Neuronal stem cell (in vitro differentiated cells): ENCODE measurements at regions not wholly inside any gene's neighbourhood (a gene's known extent, or its start where the extent isn't known, plus 50 kb on each side); places are given as distances from the start of the nearest gene placed in this dataset.

Experiments
- DNase-seq: peaks from one replicate; pipeline ENCODE4 v3.0.0-alpha.2; 2013; ENCODE audit warnings: low spot score
- H2AFZ ChIP-seq: one replicate; pipeline ENCODE4 v1.6.1; 2013; ENCODE audit warnings: mild to moderate bottlenecking, low read length, inconsistent platforms
- H2AK5ac ChIP-seq: 2 replicates; pipeline ENCODE4 v1.6.1; 2013; ENCODE audit warnings: low read depth, mild to moderate bottlenecking, inconsistent platforms, low read length, moderate library complexity, mixed read lengths
- H2BK120ac ChIP-seq: 2 replicates; pipeline ENCODE4 v1.6.1; 2013; ENCODE audit warnings: low read depth, mild to moderate bottlenecking, inconsistent platforms, low read length, moderate library complexity, mixed read lengths
- H2BK12ac ChIP-seq: one replicate; pipeline ENCODE4 v1.6.1; 2013; ENCODE audit warnings: low read length, inconsistent platforms
- H2BK15ac ChIP-seq: 2 replicates; pipeline ENCODE4 v1.6.1; 2013; ENCODE audit warnings: mild to moderate bottlenecking, low read length, inconsistent platforms, mixed read lengths
- H2BK5ac ChIP-seq: one replicate; pipeline ENCODE4 v1.6.1; 2013; ENCODE audit warnings: inconsistent platforms, mild to moderate bottlenecking, low read length, moderate library complexity
- H3K14ac ChIP-seq: one replicate; pipeline ENCODE4 v1.6.1; 2013; ENCODE audit warnings: low read length, inconsistent platforms
- H3K18ac ChIP-seq: 2 replicates; pipeline ENCODE4 v1.6.1; 2013; ENCODE audit warnings: low read length, inconsistent platforms
- H3K23ac ChIP-seq: 2 replicates; pipeline ENCODE4 v1.6.1; 2013; ENCODE audit warnings: low read depth, mild to moderate bottlenecking, mixed read lengths, low read length, inconsistent platforms; ENCODE audit not compliant: poor library complexity
- H3K27ac ChIP-seq: replicated peaks from 3 replicates; pipeline ENCODE4 v1.5.1; 2013; ENCODE audit warnings: low read length, inconsistent platforms
- H3K27me3 ChIP-seq, 3 experiments: 2 replicates each; pipeline ENCODE4 v1.6.1; 2013; ENCODE audit warnings: low read length in 3 of 3, mild to moderate bottlenecking in 2 of 3, inconsistent platforms in 1 of 3, low read depth in 1 of 3, mixed read lengths in 1 of 3, moderate library complexity in 1 of 3; ENCODE audit not compliant: control insufficient read depth in 3 of 3, insufficient read depth in 3 of 3
- H3K36me3 ChIP-seq, 2 donors: replicated peaks in 1 of 2; 2 replicates each; pipeline ENCODE4 v1.6.1; 2013; ENCODE audit warnings: low read length in 2 of 2; ENCODE audit not compliant: control insufficient read depth in 2 of 2, insufficient read depth in 2 of 2
- H3K4ac ChIP-seq: 2 replicates; pipeline ENCODE4 v1.6.1; 2013; ENCODE audit warnings: inconsistent platforms, mild to moderate bottlenecking, low read length, moderate library complexity
- H3K4me1 ChIP-seq, 2 donors: 1 replicate in 1 of 2; 2 replicates in 1 of 2; pipeline ENCODE4 v1.6.1; 2013; ENCODE audit warnings: low read length in 2 of 2, low read depth in 1 of 2; ENCODE audit not compliant: control insufficient read depth in 2 of 2, insufficient read depth in 1 of 2
- H3K4me2 ChIP-seq: one replicate; pipeline ENCODE4 v1.6.1; 2013; ENCODE audit warnings: mild to moderate bottlenecking, low read length, inconsistent platforms; ENCODE audit not compliant: insufficient read depth, poor library complexity, severe bottlenecking
- H3K4me3 ChIP-seq, 2 donors: 2 replicates each; pipeline ENCODE4 v1.5.1; 2013; ENCODE audit warnings: low read length in 2 of 2, mild to moderate bottlenecking in 2 of 2, inconsistent platforms in 1 of 2, moderate library complexity in 1 of 2
- H3K79me1 ChIP-seq: one replicate; pipeline ENCODE4 v1.6.1; 2013; ENCODE audit warnings: low read depth, mild to moderate bottlenecking, inconsistent platforms, low read length, moderate library complexity
- H3K9ac ChIP-seq: one replicate; pipeline ENCODE4 v1.6.1; 2013; ENCODE audit warnings: mild to moderate bottlenecking, low read depth, low read length, inconsistent platforms; ENCODE audit not compliant: poor library complexity
- H3K9me3 ChIP-seq, 2 donors: replicated peaks in 1 of 2; 2 replicates each; pipeline versions ENCODE3 to v1.6.1; 2013; ENCODE audit warnings: low read length in 2 of 2, mild to moderate bottlenecking in 2 of 2, inconsistent platforms in 1 of 2, low read depth in 1 of 2, mixed read lengths in 1 of 2, moderate library complexity in 1 of 2; ENCODE audit not compliant: control insufficient read depth in 2 of 2, insufficient read depth in 1 of 2
- H4K8ac ChIP-seq: one replicate; pipeline ENCODE4 v1.6.1; 2013; ENCODE audit warnings: low read depth, mild to moderate bottlenecking, inconsistent platforms, low read length, moderate library complexity
- H4K91ac ChIP-seq: one replicate; pipeline ENCODE4 v1.6.1; 2013; ENCODE audit warnings: low read length, low read depth, mild to moderate bottlenecking, inconsistent platforms; ENCODE audit not compliant: poor library complexity
- whole genome bisulfite sequencing, 2 donors: extraction: QIAGEN DNeasy Blood & Tissue Kit; methylation state at CpG; one replicate each; pipeline ENCODE4 v1.1.7; 2013; ENCODE audit warnings: missing lambda C conversion rate in 2 of 2, mixed read lengths in 1 of 2; ENCODE audit not compliant: insufficient read length in 2 of 2, insufficient replicate concordance in 1 of 2; ENCODE audit errors: extremely low coverage in 2 of 2; 5-methylcytosine and 5-hydroxymethylcytosine counted together

- no peak overlapping the region for H2BK5ac ChIP-seq
- H3K18ac ChIP-seq = no peak overlapping the region
- H3K23ac ChIP-seq = no peak overlapping the region
- WGBS, 2 donors = 100% methylated on average over 1 of the region's 6 CpGs; no CpG with 5 or more reads in 1 of the 2 donors
- no peaks in the 10 kb centered on the region for H3K79me1 ChIP-seq
- no peak for DNase-seq
- H2BK12ac ChIP-seq = no peak overlapping the region
- H3K36me3 ChIP-seq = no peaks in the 10 kb centered on the region
- no peak overlapping the region for H4K91ac ChIP-seq
- no peak overlapping the region for H3K4me2 ChIP-seq
- H3K9me3 ChIP-seq = no peaks in the 10 kb centered on the region
- no peak overlapping the region for H3K14ac ChIP-seq
- no peak overlapping the region for H3K4me3 ChIP-seq
- H2AFZ ChIP-seq = no peak overlapping the region
- no peaks in the 10 kb centered on the region for H3K4me1 ChIP-seq
- H3K9ac ChIP-seq = no peak overlapping the region
- no peak overlapping the region for H4K8ac ChIP-seq
- H2BK15ac ChIP-seq = no peak overlapping the region
- H3K27ac ChIP-seq = no peak overlapping the region
- H3K27me3 ChIP-seq = no peaks in the 10 kb centered on the region
- no peak overlapping the region for H3K4ac ChIP-seq
- H2AK5ac ChIP-seq = no peak overlapping the region
- no peak overlapping the region for H2BK120ac ChIP-seq
Observed at GRCh38 chr5:19172926-19173470, 815.0 kb downstream of the CDH18 start.

GRCh38 chr5:19175776-19176570 is 812.0 kb downstream of the CDH18 start:
- H2BK12ac ChIP-seq = no peak overlapping the region
- no peaks in the 10 kb centered on the region for H3K9me3 ChIP-seq
- H3K27ac ChIP-seq = no peak overlapping the region
- H2BK120ac ChIP-seq = no peak overlapping the region
- no peak overlapping the region for H3K14ac ChIP-seq
- H3K79me1 ChIP-seq = no peaks in the 10 kb centered on the region
- no peaks in the 10 kb centered on the region for H3K4me1 ChIP-seq
- H3K18ac ChIP-seq = no peak overlapping the region
- no peak overlapping the region for H4K8ac ChIP-seq
- no peak overlapping the region for H2AK5ac ChIP-seq
- H2AFZ ChIP-seq = peak overlapping the region; percentile 49
- H3K4me3 ChIP-seq = no peak overlapping the region
- no peak overlapping the region for H3K4ac ChIP-seq
- no peak overlapping the region for H3K9ac ChIP-seq
- DNase-seq = no peak
- H2BK5ac ChIP-seq = no peak overlapping the region
- H3K27me3 ChIP-seq = no peaks in the 10 kb centered on the region
- H3K23ac ChIP-seq = no peak overlapping the region
- no peak overlapping the region for H3K4me2 ChIP-seq
- no peak overlapping the region for H2BK15ac ChIP-seq
- no peaks in the 10 kb centered on the region for H3K36me3 ChIP-seq
- no CpG with 5 or more reads among the region's 3 CpGs for WGBS, 2 donors
- H4K91ac ChIP-seq = no peak overlapping the region

- no peak for DNase-seq
- H4K91ac ChIP-seq = no peak overlapping the region
- H2BK15ac ChIP-seq = no peak overlapping the region
- H3K36me3 ChIP-seq = no peaks in the 10 kb centered on the region
- no peaks in the 10 kb centered on the region for H3K27me3 ChIP-seq
- no peak overlapping the region for H3K9ac ChIP-seq
- no peak overlapping the region for H2BK120ac ChIP-seq
- no peak overlapping the region for H3K4ac ChIP-seq
- no peak overlapping the region for H2BK5ac ChIP-seq
- no peak overlapping the region for H3K14ac ChIP-seq
- WGBS, 2 donors = no CpG with 5 or more reads among the region's 1 CpG
- H3K9me3 ChIP-seq = no peaks in the 10 kb centered on the region
- H3K4me2 ChIP-seq = no peak overlapping the region
- no peak overlapping the region for H3K27ac ChIP-seq
- H3K4me1 ChIP-seq = peaks cover 0 to 4% of the 10 kb centered on the region in 2 donors
- no peak overlapping the region for H3K4me3 ChIP-seq
- H3K18ac ChIP-seq = no peak overlapping the region
- no peak overlapping the region for H2AFZ ChIP-seq
- no peak overlapping the region for H3K23ac ChIP-seq
- no peaks in the 10 kb centered on the region for H3K79me1 ChIP-seq
- H4K8ac ChIP-seq = no peak overlapping the region
- H2AK5ac ChIP-seq = no peak overlapping the region
- H2BK12ac ChIP-seq = no peak overlapping the region
Observed at GRCh38 chr5:19179571-19179970, 808.4 kb downstream of the CDH18 start.

GRCh38 chr5:19189176-19189575 is 798.8 kb downstream of the CDH18 start:
- Histone ChIP-seq H3K14ac (no peak overlapping the region), H2BK12ac (no peak overlapping the region), H2BK120ac (no peak overlapping the region), H3K79me1 (no peaks in the 10 kb centered on the region), H3K36me3 (no peaks in the 10 kb centered on the region), H3K18ac (no peak overlapping the region), H3K4ac (no peak overlapping the region), H2AK5ac (no peak overlapping the region), H2AFZ (no peak overlapping the region), H3K27me3 (no peaks in the 10 kb centered on the region), H4K91ac (no peak overlapping the region), H3K4me2 (no peak overlapping the region), H3K27ac (no peak overlapping the region), H3K23ac (no peak overlapping the region), H3K4me1 (peaks cover 0 to 2% of the 10 kb centered on the region in 2 donors), H3K9me3 (no peaks in the 10 kb centered on the region), H2BK15ac (no peak overlapping the region), H2BK5ac (no peak overlapping the region), H3K9ac (no peak overlapping the region), H4K8ac (no peak overlapping the region), H3K4me3 (no peak overlapping the region)
- no peak for DNase-seq
- whole genome bisulfite sequencing, 2 donors = no CpG with 5 or more reads among the region's 2 CpGs
